ENCODE measurements at regions not wholly inside any gene's neighbourhood (a gene's known extent, or its start where the extent isn't known, plus 50 kb on each side); places are given as distances from the start of the nearest gene placed in this dataset.

GRCh38 chr2:221334481-221335218 is 237.5 kb downstream of the EPHA4 start:
- DNase-seq (ENCODE audit: low spot score) = no peak

- DNase-seq (ENCODE audit: low spot score) = no peak
These were observed 236.8 kb downstream of the EPHA4 start for GRCh38 chr2:221335219-221335752.

GRCh38 chr2:221336967-221337366 is 235.1 kb downstream of the EPHA4 start:
- DNase-seq (ENCODE audit: low spot score) = no peak

- no peak for DNase-seq (ENCODE audit: low spot score)
These were observed 234.0 kb downstream of the EPHA4 start for GRCh38 chr2:221337957-221338685.

- no peak for DNase-seq (ENCODE audit: low spot score)
These were observed 229.7 kb downstream of the EPHA4 start for GRCh38 chr2:221342388-221342787.

GRCh38 chr2:221343524-221343923 is 228.6 kb downstream of the EPHA4 start:
- no peak for DNase-seq (ENCODE audit: low spot score)

- DNase-seq (ENCODE audit: low spot score) = no peak
These were observed 226.6 kb downstream of the EPHA4 start for GRCh38 chr2:221345516-221345915.

GRCh38 chr2:221346411-221346810 is 225.7 kb downstream of the EPHA4 start:
- no peak for DNase-seq (ENCODE audit: low spot score)

- DNase-seq (ENCODE audit: low spot score) = no peak
These were observed 224.6 kb downstream of the EPHA4 start for GRCh38 chr2:221347471-221347870.

- DNase-seq (ENCODE audit: low spot score) = no peak
These were observed 221.5 kb downstream of the EPHA4 start for GRCh38 chr2:221350616-221351015.

- no peak for DNase-seq (ENCODE audit: low spot score)
These were observed 218.9 kb downstream of the EPHA4 start for GRCh38 chr2:221353201-221353600.

GRCh38 chr2:221360312-221360711 is 211.8 kb downstream of the EPHA4 start:
- DNase-seq (ENCODE audit: low spot score) = no peak

- DNase-seq (ENCODE audit: low spot score) = no peak
These were observed 211.4 kb downstream of the EPHA4 start for GRCh38 chr2:221360742-221361141.

- no peak for DNase-seq (ENCODE audit: low spot score)
These were observed 210.5 kb downstream of the EPHA4 start for GRCh38 chr2:221361633-221362032.

GRCh38 chr2:221364672-221365071 is 207.4 kb downstream of the EPHA4 start:
- no peak for DNase-seq (ENCODE audit: low spot score)

Data from ureter (tissue), 1 donor.